ENCODE measurements at regions not wholly inside any gene's neighbourhood (a gene's known extent, or its start where the extent isn't known, plus 50 kb on each side); places are given as distances from the start of the nearest gene placed in this dataset.

GRCh38 chr14:44170556-44170955 is 336.5 kb downstream of the FSCB start:
- H3K4me3 Mint-ChIP-seq = no peak overlapping the region
- intact Hi-C loops (cut with micrococcal nuclease) = no loop called here
- H3K9me3 Mint-ChIP-seq = peaks cover 16% of the 10 kb centered on the region
- no peaks in the 10 kb centered on the region for H3K27me3 Mint-ChIP-seq
- no peaks in the 10 kb centered on the region for H3K4me1 Mint-ChIP-seq (ENCODE audit: low read depth)
- no peaks in the 10 kb centered on the region for H3K36me3 Mint-ChIP-seq (ENCODE audit: low read depth)
- H3K27ac Mint-ChIP-seq = no peak overlapping the region

- intact Hi-C loops (cut with micrococcal nuclease) = no loop called here
- no peak overlapping the region for H3K27ac Mint-ChIP-seq
- peaks cover 11% of the 10 kb centered on the region for H3K9me3 Mint-ChIP-seq
- H3K4me1 Mint-ChIP-seq (ENCODE audit: low read depth) = no peaks in the 10 kb centered on the region
- no peaks in the 10 kb centered on the region for H3K27me3 Mint-ChIP-seq
- H3K4me3 Mint-ChIP-seq = no peak overlapping the region
- H3K36me3 Mint-ChIP-seq (ENCODE audit: low read depth) = no peaks in the 10 kb centered on the region
Observed at GRCh38 chr14:44170101-44170500, 337.0 kb downstream of the FSCB start.

GRCh38 chr14:44168566-44168965 is 338.5 kb downstream of the FSCB start:
- no peak overlapping the region for H3K4me3 Mint-ChIP-seq
- intact Hi-C loops (cut with micrococcal nuclease) = no loop called here
- no peak overlapping the region for H3K27ac Mint-ChIP-seq
- no peaks in the 10 kb centered on the region for H3K9me3 Mint-ChIP-seq
- no peaks in the 10 kb centered on the region for H3K36me3 Mint-ChIP-seq (ENCODE audit: low read depth)
- H3K27me3 Mint-ChIP-seq = no peaks in the 10 kb centered on the region
- no peaks in the 10 kb centered on the region for H3K4me1 Mint-ChIP-seq (ENCODE audit: low read depth)

GRCh38 chr14:44166611-44167010 is 340.5 kb downstream of the FSCB start:
- intact Hi-C loops (cut with micrococcal nuclease) = no loop called here
- no peak overlapping the region for H3K27ac Mint-ChIP-seq

GRCh38 chr14:44165936-44166335 is 341.1 kb downstream of the FSCB start:
- intact Hi-C loops (cut with micrococcal nuclease) = no loop called here
- no peaks in the 10 kb centered on the region for H3K36me3 Mint-ChIP-seq (ENCODE audit: low read depth)
- no peaks in the 10 kb centered on the region for H3K27me3 Mint-ChIP-seq
- H3K4me3 Mint-ChIP-seq = no peak overlapping the region
- H3K4me1 Mint-ChIP-seq (ENCODE audit: low read depth) = no peaks in the 10 kb centered on the region
- H3K9me3 Mint-ChIP-seq = no peaks in the 10 kb centered on the region
- no peak overlapping the region for H3K27ac Mint-ChIP-seq

More at GRCh38 chr14:44166611-44167010, 340.5 kb downstream of the FSCB start:
- Mint-ChIP-seq H3K4me3 (no peak overlapping the region), H3K27me3 (no peaks in the 10 kb centered on the region), H3K4me1 (ENCODE audit: low read depth) (no peaks in the 10 kb centered on the region), H3K36me3 (ENCODE audit: low read depth) (no peaks in the 10 kb centered on the region), H3K9me3 (no peaks in the 10 kb centered on the region)

GRCh38 chr14:44165286-44165685 is 341.8 kb downstream of the FSCB start:
- H3K9me3 Mint-ChIP-seq = no peaks in the 10 kb centered on the region
- H3K4me3 Mint-ChIP-seq = no peak overlapping the region
- no peaks in the 10 kb centered on the region for H3K4me1 Mint-ChIP-seq (ENCODE audit: low read depth)
- no peaks in the 10 kb centered on the region for H3K36me3 Mint-ChIP-seq (ENCODE audit: low read depth)
- H3K27me3 Mint-ChIP-seq = no peaks in the 10 kb centered on the region
- intact Hi-C loops (cut with micrococcal nuclease) = no loop called here
- H3K27ac Mint-ChIP-seq = no peak overlapping the region

GRCh38 chr14:44163946-44164345 is 343.1 kb downstream of the FSCB start:
- Mint-ChIP-seq H3K4me3 (no peak overlapping the region), H3K36me3 (ENCODE audit: low read depth) (no peaks in the 10 kb centered on the region), H3K27me3 (no peaks in the 10 kb centered on the region), H3K27ac (no peak overlapping the region), H3K9me3 (no peaks in the 10 kb centered on the region), H3K4me1 (ENCODE audit: low read depth) (no peaks in the 10 kb centered on the region)
- intact Hi-C loops (cut with micrococcal nuclease) = no loop called here

- H3K4me3 Mint-ChIP-seq = no peak overlapping the region
- H3K27me3 Mint-ChIP-seq = no peaks in the 10 kb centered on the region
- H3K36me3 Mint-ChIP-seq (ENCODE audit: low read depth) = no peaks in the 10 kb centered on the region
- no peak overlapping the region for H3K27ac Mint-ChIP-seq
- intact Hi-C loops (cut with micrococcal nuclease) = no loop called here
- H3K9me3 Mint-ChIP-seq = peaks cover 3% of the 10 kb centered on the region
- H3K4me1 Mint-ChIP-seq (ENCODE audit: low read depth) = no peaks in the 10 kb centered on the region
Observed at GRCh38 chr14:44162197-44162596, 344.9 kb downstream of the FSCB start.

GRCh38 chr14:44154874-44155273 is 352.2 kb downstream of the FSCB start:
- H3K27ac Mint-ChIP-seq = no peak overlapping the region
- no peak overlapping the region for H3K4me3 Mint-ChIP-seq
- H3K27me3 Mint-ChIP-seq = no peaks in the 10 kb centered on the region
- H3K9me3 Mint-ChIP-seq = peaks cover 28% of the 10 kb centered on the region
- no peaks in the 10 kb centered on the region for H3K36me3 Mint-ChIP-seq (ENCODE audit: low read depth)
- intact Hi-C loops (cut with micrococcal nuclease) = no loop called here
- H3K4me1 Mint-ChIP-seq (ENCODE audit: low read depth) = no peaks in the 10 kb centered on the region

- no peaks in the 10 kb centered on the region for H3K27me3 Mint-ChIP-seq
- no peak overlapping the region for H3K4me3 Mint-ChIP-seq
- H3K27ac Mint-ChIP-seq = no peak overlapping the region
- no peaks in the 10 kb centered on the region for H3K36me3 Mint-ChIP-seq (ENCODE audit: low read depth)
- intact Hi-C loops (cut with micrococcal nuclease) = no loop called here
- no peaks in the 10 kb centered on the region for H3K4me1 Mint-ChIP-seq (ENCODE audit: low read depth)
- H3K9me3 Mint-ChIP-seq = peaks cover 28% of the 10 kb centered on the region
Observed at GRCh38 chr14:44154446-44154845, 352.6 kb downstream of the FSCB start.

GRCh38 chr14:44151130-44151820 is 355.8 kb downstream of the FSCB start:
- Mint-ChIP-seq H3K9me3 (peaks cover 16% of the 10 kb centered on the region), H3K27ac (no peak overlapping the region)

GRCh38 chr14:44149597-44149996 is 357.5 kb downstream of the FSCB start:
- intact Hi-C loops (cut with micrococcal nuclease) = no loop called here
- Mint-ChIP-seq H3K27ac (no peak overlapping the region), H3K4me1 (ENCODE audit: low read depth) (no peaks in the 10 kb centered on the region), H3K9me3 (no peaks in the 10 kb centered on the region), H3K36me3 (ENCODE audit: low read depth) (no peaks in the 10 kb centered on the region), H3K27me3 (no peaks in the 10 kb centered on the region), H3K4me3 (no peak overlapping the region)

More at GRCh38 chr14:44151130-44151820, 355.8 kb downstream of the FSCB start:
- H3K36me3 Mint-ChIP-seq (ENCODE audit: low read depth) = no peaks in the 10 kb centered on the region
- H3K4me1 Mint-ChIP-seq (ENCODE audit: low read depth) = no peaks in the 10 kb centered on the region
- H3K4me3 Mint-ChIP-seq = no peak overlapping the region
- intact Hi-C loops (cut with micrococcal nuclease) = no loop called here
- H3K27me3 Mint-ChIP-seq = no peaks in the 10 kb centered on the region

GRCh38 chr14:44142006-44142405 is 365.1 kb downstream of the FSCB start:
- H3K4me3 Mint-ChIP-seq = no peak overlapping the region
- intact Hi-C loops (cut with micrococcal nuclease) = no loop called here
- H3K4me1 Mint-ChIP-seq (ENCODE audit: low read depth) = no peaks in the 10 kb centered on the region
- H3K27ac Mint-ChIP-seq = no peak overlapping the region
- no peaks in the 10 kb centered on the region for H3K27me3 Mint-ChIP-seq
- H3K9me3 Mint-ChIP-seq = no peaks in the 10 kb centered on the region
- H3K36me3 Mint-ChIP-seq (ENCODE audit: low read depth) = no peaks in the 10 kb centered on the region

GRCh38 chr14:44135972-44136371 is 371.1 kb downstream of the FSCB start:
- no peak overlapping the region for H3K27ac Mint-ChIP-seq
- no peaks in the 10 kb centered on the region for H3K9me3 Mint-ChIP-seq
- H3K36me3 Mint-ChIP-seq (ENCODE audit: low read depth) = no peaks in the 10 kb centered on the region
- no peaks in the 10 kb centered on the region for H3K27me3 Mint-ChIP-seq
- no peaks in the 10 kb centered on the region for H3K4me1 Mint-ChIP-seq (ENCODE audit: low read depth)
- intact Hi-C loops (cut with micrococcal nuclease) = no loop called here
- no peak overlapping the region for H3K4me3 Mint-ChIP-seq

- Mint-ChIP-seq H3K9me3 (no peaks in the 10 kb centered on the region), H3K27me3 (no peaks in the 10 kb centered on the region), H3K27ac (no peak overlapping the region), H3K4me1 (ENCODE audit: low read depth) (no peaks in the 10 kb centered on the region), H3K4me3 (no peak overlapping the region), H3K36me3 (ENCODE audit: low read depth) (no peaks in the 10 kb centered on the region)
- intact Hi-C loops (cut with micrococcal nuclease) = no loop called here
Observed at GRCh38 chr14:44131861-44132260, 375.2 kb downstream of the FSCB start.

Measured in dendritic cell treated with granulocyte-macrophage colony-stimulating factor and Interleukin-4, amounts not matched to agents 40 ng/mL and 50 ng/mL, for 4 days (primary cell).